Stimulated activated naive B cell treated with anti-CD40 and anti-IgM and Interleukin-4, amounts not matched to agents 10 μg/mL and 1 μg/mL and 100 μg/mL, for 72 hours (primary cell): ENCODE measurements at regions not wholly inside any gene's neighbourhood (a gene's known extent, or its start where the extent isn't known, plus 50 kb on each side); places are given as distances from the start of the nearest gene placed in this dataset.
"Not testable (repeated sequence)": the region's sequence is repeated elsewhere in the genome, so short reads cannot be mapped to it uniquely, and the experiment has no call there.

Experiments
- ATAC-seq, 2 donors: fragments of 150-1000 bp; cut with Tn5 transposase; replicated peaks; 2 replicates each; pipeline ENCODE4 v1.10.0; 2021; ENCODE audit warnings: moderate library complexity in 1 of 2
- DNase-seq: peaks from one replicate; pipeline ENCODE4 v3.0.0; 2021
- H3K27ac Mint-ChIP-seq: one replicate; pipeline ENCODE4 v1.8.0; 2022; ENCODE audit warnings: mild to moderate bottlenecking, mixed read lengths
- H3K27me3 Mint-ChIP-seq, 2 donors: one replicate each; pipeline ENCODE4 v1.8.0; 2022; ENCODE audit warnings: mixed read lengths in 2 of 2
- H3K36me3 Mint-ChIP-seq, 2 donors: one replicate each; pipeline ENCODE4 v1.8.0; 2022; ENCODE audit warnings: mixed read lengths in 2 of 2, mild to moderate bottlenecking in 1 of 2
- H3K4me1 Mint-ChIP-seq, 2 donors: one replicate each; pipeline ENCODE4 v1.8.0; 2022; ENCODE audit warnings: mixed read lengths in 2 of 2, mild to moderate bottlenecking in 1 of 2
- H3K4me3 Mint-ChIP-seq, 2 donors: one replicate each; pipeline ENCODE4 v1.8.0; 2022; ENCODE audit warnings: mild to moderate bottlenecking in 2 of 2, mixed read lengths in 2 of 2, moderate library complexity in 1 of 2
- H3K9me3 Mint-ChIP-seq, 2 donors: one replicate each; pipeline ENCODE4 v1.8.0; 2022; ENCODE audit warnings: mixed read lengths in 2 of 2, mild to moderate bottlenecking in 1 of 2

- ATAC-seq (peak in 1 of 2 donors; percentile 21), DNase-seq (no peak)
- H3K36me3 Mint-ChIP-seq = no peaks in the 10 kb centered on the region
- H3K4me1 Mint-ChIP-seq = no peaks in the 10 kb centered on the region
- H3K27ac Mint-ChIP-seq = no peak overlapping the region
- H3K4me3 Mint-ChIP-seq = no peak overlapping the region
- no peaks in the 10 kb centered on the region for H3K27me3 Mint-ChIP-seq
- no peaks in the 10 kb centered on the region for H3K9me3 Mint-ChIP-seq
Measured at GRCh38 chr4:77360451-77360850, 203.4 kb downstream of the CCNG2 start.

GRCh38 chr4:77366876-77367275 lies 209.9 kb downstream of the CCNG2 start:
- H3K27ac Mint-ChIP-seq, DNase-seq, H3K27me3 Mint-ChIP-seq, H3K4me1 Mint-ChIP-seq, H3K4me3 Mint-ChIP-seq, H3K9me3 Mint-ChIP-seq, H3K36me3 Mint-ChIP-seq: not testable (repeated sequence)
- peak; percentile 89 to 91 for ATAC-seq

- Mint-ChIP-seq H3K9me3 (no peaks in the 10 kb centered on the region), H3K27ac (no peak overlapping the region), H3K4me3 (no peak overlapping the region), H3K27me3 (no peaks in the 10 kb centered on the region), H3K4me1 (peaks cover 4 to 7% of the 10 kb centered on the region in 2 donors), H3K36me3 (no peaks in the 10 kb centered on the region)
- ATAC-seq = peak in 1 of 2 donors; percentile 59
- no peak for DNase-seq
Measured at GRCh38 chr4:77367638-77368037, 210.6 kb downstream of the CCNG2 start.

GRCh38 chr4:77372375-77372774 lies 215.4 kb downstream of the CCNG2 start:
- Mint-ChIP-seq H3K4me3 (no peak overlapping the region), H3K9me3 (no peaks in the 10 kb centered on the region), H3K27ac (no peak overlapping the region), H3K36me3 (no peaks in the 10 kb centered on the region), H3K27me3 (no peaks in the 10 kb centered on the region), H3K4me1 (peaks cover 3 to 6% of the 10 kb centered on the region in 2 donors)
- ATAC-seq (no peak), DNase-seq (no peak)

GRCh38 chr4:77375866-77376607 lies 219.0 kb downstream of the CCNG2 start:
- no peaks in the 10 kb centered on the region for H3K9me3 Mint-ChIP-seq
- H3K27me3 Mint-ChIP-seq = no peaks in the 10 kb centered on the region
- no peak overlapping the region for H3K27ac Mint-ChIP-seq
- H3K4me3 Mint-ChIP-seq = no peak overlapping the region
- no peak for DNase-seq
- no peaks in the 10 kb centered on the region for H3K36me3 Mint-ChIP-seq
- H3K4me1 Mint-ChIP-seq = no peaks in the 10 kb centered on the region
- peak in 1 of 2 donors; percentile 64 for ATAC-seq

GRCh38 chr4:77376788-77377460 lies 219.9 kb downstream of the CCNG2 start:
- Mint-ChIP-seq H3K27me3 (no peaks in the 10 kb centered on the region), H3K4me3 (no peak overlapping the region), H3K36me3 (no peaks in the 10 kb centered on the region), H3K27ac (peak overlapping the region; percentile 20), H3K9me3 (no peaks in the 10 kb centered on the region), H3K4me1 (no peaks in the 10 kb centered on the region)
- ATAC-seq (no peak), DNase-seq (no peak)

GRCh38 chr4:77384094-77384493 lies 221.5 kb upstream of the CXCL13 start:
- peaks cover 5 to 7% of the 10 kb centered on the region in 2 donors for H3K4me1 Mint-ChIP-seq
- no peaks in the 10 kb centered on the region for H3K27me3 Mint-ChIP-seq
- H3K4me3 Mint-ChIP-seq = no peak overlapping the region
- no peak overlapping the region for H3K27ac Mint-ChIP-seq
- ATAC-seq (no peak), DNase-seq (no peak)
- H3K9me3 Mint-ChIP-seq = no peaks in the 10 kb centered on the region
- H3K36me3 Mint-ChIP-seq = no peaks in the 10 kb centered on the region

GRCh38 chr4:77385124-77385969 lies 220.3 kb upstream of the CXCL13 start:
- no peaks in the 10 kb centered on the region for H3K9me3 Mint-ChIP-seq
- no peak overlapping the region for H3K27ac Mint-ChIP-seq
- ATAC-seq = peak; percentile 81 to 83

GRCh38 chr4:77393996-77394395 lies 211.6 kb upstream of the CXCL13 start:
- no peak overlapping the region for H3K27ac Mint-ChIP-seq
- H3K27me3 Mint-ChIP-seq = no peaks in the 10 kb centered on the region
- peaks cover 0 to 2% of the 10 kb centered on the region in 2 donors for H3K9me3 Mint-ChIP-seq
- no peaks in the 10 kb centered on the region for H3K36me3 Mint-ChIP-seq
- ATAC-seq = no peak
- no peak overlapping the region for H3K4me3 Mint-ChIP-seq
- DNase-seq = no peak
- H3K4me1 Mint-ChIP-seq = peaks cover 4 to 12% of the 10 kb centered on the region in 2 donors

More at GRCh38 chr4:77385124-77385969, 220.3 kb upstream of the CXCL13 start:
- Mint-ChIP-seq H3K27me3 (no peaks in the 10 kb centered on the region), H3K4me1 (peaks cover 5 to 7% of the 10 kb centered on the region in 2 donors), H3K4me3 (no peak overlapping the region), H3K36me3 (no peaks in the 10 kb centered on the region)
- DNase-seq = peak; percentile 26

- ATAC-seq (no peak), DNase-seq (no peak)
- Mint-ChIP-seq H3K27ac (no peak overlapping the region), H3K36me3 (peaks cover 0 to 1% of the 10 kb centered on the region in 2 donors), H3K4me1 (peaks cover 4 to 12% of the 10 kb centered on the region in 2 donors), H3K4me3 (no peak overlapping the region), H3K9me3 (peaks cover 0 to 6% of the 10 kb centered on the region in 2 donors), H3K27me3 (no peaks in the 10 kb centered on the region)
Measured at GRCh38 chr4:77395481-77395880, 210.1 kb upstream of the CXCL13 start.

GRCh38 chr4:77398256-77398655 lies 207.4 kb upstream of the CXCL13 start:
- H3K9me3 Mint-ChIP-seq = peaks cover 0 to 3% of the 10 kb centered on the region in 2 donors
- no peak for DNase-seq
- H3K4me1 Mint-ChIP-seq = peaks cover 1 to 8% of the 10 kb centered on the region in 2 donors
- H3K27me3 Mint-ChIP-seq = no peaks in the 10 kb centered on the region
- no peak for ATAC-seq
- no peak overlapping the region for H3K27ac Mint-ChIP-seq
- H3K36me3 Mint-ChIP-seq = peaks cover 0 to 1% of the 10 kb centered on the region in 2 donors
- no peak overlapping the region for H3K4me3 Mint-ChIP-seq

- H3K27ac Mint-ChIP-seq = no peak overlapping the region
- H3K4me3 Mint-ChIP-seq = no peak overlapping the region
- peaks cover 0 to 1% of the 10 kb centered on the region in 2 donors for H3K36me3 Mint-ChIP-seq
- H3K4me1 Mint-ChIP-seq = peaks cover 0 to 6% of the 10 kb centered on the region in 2 donors
- peaks cover 0 to 3% of the 10 kb centered on the region in 2 donors for H3K9me3 Mint-ChIP-seq
- ATAC-seq (no peak), DNase-seq (no peak)
- no peaks in the 10 kb centered on the region for H3K27me3 Mint-ChIP-seq
Measured at GRCh38 chr4:77399831-77400230, 205.8 kb upstream of the CXCL13 start.

GRCh38 chr4:77413766-77414165 lies 191.9 kb upstream of the CXCL13 start:
- H3K4me1 Mint-ChIP-seq = no peaks in the 10 kb centered on the region
- H3K36me3 Mint-ChIP-seq = no peaks in the 10 kb centered on the region
- no peak overlapping the region for H3K27ac Mint-ChIP-seq
- no peak for DNase-seq
- no peaks in the 10 kb centered on the region for H3K9me3 Mint-ChIP-seq
- no peak overlapping the region for H3K4me3 Mint-ChIP-seq
- no peaks in the 10 kb centered on the region for H3K27me3 Mint-ChIP-seq
- ATAC-seq = no peak

- H3K27me3 Mint-ChIP-seq = no peaks in the 10 kb centered on the region
- no peak for ATAC-seq
- H3K4me1 Mint-ChIP-seq = no peaks in the 10 kb centered on the region
Measured at GRCh38 chr4:77415689-77416088, 189.9 kb upstream of the CXCL13 start.

More at GRCh38 chr4:77415689-77416088, 189.9 kb upstream of the CXCL13 start:
- Mint-ChIP-seq H3K27ac (no peak overlapping the region), H3K4me3 (no peak overlapping the region), H3K9me3 (no peaks in the 10 kb centered on the region), H3K36me3 (no peaks in the 10 kb centered on the region)
- no peak for DNase-seq
